Mesodermal cell (in vitro differentiated cells): ENCODE measurements at regions not wholly inside any gene's neighbourhood (a gene's known extent, or its start where the extent isn't known, plus 50 kb on each side); places are given as distances from the start of the nearest gene placed in this dataset.

Experiments
- H3K27ac ChIP-seq: 2 replicates; pipeline ENCODE4 v1.7.0; 2013; ENCODE audit warnings: mild to moderate bottlenecking, low read depth, low read length, moderate library complexity; ENCODE audit not compliant: severe bottlenecking
- H3K36me3 ChIP-seq: 2 replicates; pipeline ENCODE4 v1.7.1; 2013; ENCODE audit warnings: mild to moderate bottlenecking, low read length, moderate library complexity; ENCODE audit not compliant: control insufficient read depth, insufficient read depth
- H3K4me1 ChIP-seq: one replicate; pipeline ENCODE4 v1.7.1; 2013; ENCODE audit warnings: mild to moderate bottlenecking, low read length; ENCODE audit not compliant: insufficient read depth, control insufficient read depth, poor library complexity, severe bottlenecking
- H3K4me3 ChIP-seq: 2 replicates; pipeline ENCODE4 v1.7.0; 2013; ENCODE audit warnings: low read length, control low read depth, mild to moderate bottlenecking; ENCODE audit not compliant: insufficient read depth, poor library complexity, severe bottlenecking; ENCODE audit errors: extremely low read depth
- H3K9me3 ChIP-seq: 2 replicates; pipeline ENCODE4 v1.7.1; 2013; ENCODE audit warnings: mild to moderate bottlenecking, low read length, moderate library complexity; ENCODE audit not compliant: control insufficient read depth
- WGBS, 2 experiments: methylation state at CpG; one replicate each; pipeline ENCODE4 v1.1.5; 2013; ENCODE audit warnings: missing lambda C conversion rate in 2 of 2; ENCODE audit not compliant: insufficient coverage in 2 of 2; 5-methylcytosine and 5-hydroxymethylcytosine counted together

DNA sequence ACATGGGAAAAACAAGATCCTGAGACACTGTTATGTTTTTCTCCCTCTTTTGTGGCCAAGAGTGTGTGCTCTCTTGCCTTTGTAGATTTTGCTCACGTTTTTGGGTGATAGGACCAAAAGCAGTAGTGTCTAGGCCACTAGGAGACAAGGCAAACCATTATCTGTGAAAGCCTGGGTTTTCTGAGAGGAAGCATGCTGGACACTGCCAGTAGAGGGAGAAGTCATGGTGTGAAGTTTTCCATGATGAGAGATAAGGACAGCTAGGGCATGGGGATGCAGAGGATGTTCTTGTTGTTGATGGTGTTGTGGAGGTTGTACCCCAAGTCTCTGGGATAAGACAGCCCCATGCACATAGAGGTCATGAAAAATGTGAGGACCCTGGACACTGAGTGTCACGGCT lies 285.3 kb downstream of the SOX11 start:
- H3K27ac ChIP-seq = no peak overlapping the region

DNA sequence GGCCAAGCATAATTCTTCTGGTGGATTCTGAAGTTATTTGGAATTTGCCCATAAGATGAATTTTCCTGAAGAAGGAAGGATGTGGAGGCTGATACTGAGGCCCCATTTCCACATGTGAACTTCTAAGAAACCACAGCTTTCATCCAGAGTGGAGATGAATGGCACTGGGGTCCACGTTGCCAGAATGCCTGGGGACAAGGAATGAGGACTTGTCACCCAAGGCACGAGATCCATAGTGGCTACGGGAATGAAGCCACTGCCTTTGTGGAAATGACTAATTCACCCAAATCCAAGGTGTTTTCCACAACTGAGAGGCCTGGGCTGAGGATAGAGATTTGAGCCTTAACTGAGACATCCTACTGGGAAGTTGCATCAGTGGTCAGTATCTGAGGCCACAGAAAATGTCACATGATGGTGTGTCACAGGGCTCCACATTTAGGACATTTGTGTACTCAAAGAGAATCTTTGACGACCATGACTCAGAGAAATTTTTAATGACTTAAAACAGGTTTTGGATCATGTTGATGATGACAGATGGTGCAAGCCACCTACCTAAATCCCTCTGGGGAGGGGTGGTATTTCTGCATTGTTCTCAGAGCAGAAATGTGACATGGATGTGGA lies 286.1 kb downstream of the SOX11 start:
- Histone ChIP-seq H3K4me3 (no peak overlapping the region), H3K36me3 (no peaks in the 10 kb centered on the region), H3K9me3 (no peaks in the 10 kb centered on the region), H3K27ac (no peak overlapping the region), H3K4me1 (peaks cover 8% of the 10 kb centered on the region)
- 90 to 91% methylated on average over 2 to 4 of the region's 4 CpGs for WGBS, 2 experiments

More for the DNA sequence above, 285.3 kb downstream of the SOX11 start:
- 86 to 88% methylated on average over 2 of the region's 2 CpGs for WGBS, 2 experiments
- peaks cover 8% of the 10 kb centered on the region for H3K4me1 ChIP-seq
- H3K9me3 ChIP-seq = no peaks in the 10 kb centered on the region
- no peaks in the 10 kb centered on the region for H3K36me3 ChIP-seq
- H3K4me3 ChIP-seq = no peak overlapping the region

DNA sequence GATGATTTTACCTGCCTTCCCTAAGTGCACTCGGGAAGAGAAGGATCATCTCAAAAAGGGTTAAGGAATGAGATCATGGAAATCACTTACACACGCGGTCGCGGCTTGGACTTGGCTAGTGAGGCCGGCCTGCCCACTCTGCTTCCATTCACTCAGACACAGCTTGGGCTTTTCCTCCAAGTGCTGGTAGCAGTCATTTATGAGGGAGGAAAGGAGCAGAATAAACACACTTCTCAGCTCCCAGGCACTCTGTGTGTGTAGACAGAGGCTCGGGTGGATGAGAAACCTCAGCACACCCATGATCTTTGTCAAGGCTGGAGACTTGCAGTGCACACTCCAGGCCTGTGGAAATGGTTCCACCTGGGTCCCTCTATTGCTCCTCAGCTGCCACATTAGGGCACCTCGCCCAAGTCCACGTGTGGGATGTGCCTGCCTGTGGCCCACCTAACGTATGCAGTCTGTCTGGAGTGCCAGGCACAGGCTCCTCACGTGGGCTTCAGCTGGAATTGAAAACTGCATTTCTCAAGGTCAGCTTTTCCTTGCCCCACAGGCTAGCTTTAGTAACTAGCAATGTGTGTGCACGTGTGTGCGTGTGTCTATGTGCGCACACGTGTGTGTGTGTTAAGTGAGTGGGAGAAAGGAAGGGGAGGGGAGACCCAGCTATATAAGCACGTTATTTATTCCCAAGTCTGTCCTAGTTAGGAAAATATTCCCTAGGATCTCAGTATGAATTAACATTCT lies 288.4 kb downstream of the SOX11 start:
- Histone ChIP-seq H3K4me1 (peaks cover 8% of the 10 kb centered on the region), H3K27ac (peak overlapping the region; percentile 70), H3K36me3 (no peaks in the 10 kb centered on the region), H3K4me3 (no peak overlapping the region), H3K9me3 (no peaks in the 10 kb centered on the region)
- WGBS, 2 experiments = 90 to 92% methylated on average over 10 of the region's 16 CpGs

DNA sequence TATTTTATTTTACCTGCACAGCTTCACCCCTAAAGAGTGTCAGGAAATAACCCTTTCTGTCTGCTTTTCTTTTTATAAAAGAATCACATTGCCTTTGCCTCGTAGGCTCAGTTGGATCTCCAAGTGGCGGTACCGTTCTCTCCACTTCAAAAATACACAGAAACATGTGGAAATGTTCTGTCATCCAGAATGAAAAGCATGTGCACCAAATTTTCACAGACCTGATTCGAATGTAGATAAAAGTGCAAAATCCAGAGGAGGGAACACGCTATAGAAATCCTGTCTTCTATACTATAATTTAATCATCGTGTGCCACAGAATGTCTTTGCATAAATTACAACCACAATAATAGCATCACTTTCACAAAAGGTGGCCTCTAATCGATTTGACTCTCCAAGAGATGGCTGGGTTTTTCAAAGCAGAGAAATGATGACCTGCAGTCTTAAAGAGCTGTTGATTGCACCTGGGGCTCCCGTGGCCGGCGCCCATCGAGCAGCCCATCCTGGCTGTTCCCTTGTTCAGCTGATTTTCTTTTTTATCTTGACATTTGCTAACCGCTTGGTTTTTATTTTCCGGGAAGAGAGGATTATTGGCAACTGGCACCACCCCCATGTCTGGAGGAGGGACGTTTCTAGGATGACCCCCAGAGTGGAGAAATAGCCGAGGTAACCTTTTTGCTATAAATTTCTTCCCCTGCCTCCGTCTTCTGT lies 290.2 kb downstream of the SOX11 start:
- 89 to 92% methylated on average over 13 to 14 of the region's 16 CpGs for WGBS, 2 experiments
- no peaks in the 10 kb centered on the region for H3K36me3 ChIP-seq
- H3K9me3 ChIP-seq = no peaks in the 10 kb centered on the region
- H3K4me3 ChIP-seq = no peak overlapping the region
- peaks cover 8% of the 10 kb centered on the region for H3K4me1 ChIP-seq
- peak overlapping the region; percentile 13 for H3K27ac ChIP-seq

DNA sequence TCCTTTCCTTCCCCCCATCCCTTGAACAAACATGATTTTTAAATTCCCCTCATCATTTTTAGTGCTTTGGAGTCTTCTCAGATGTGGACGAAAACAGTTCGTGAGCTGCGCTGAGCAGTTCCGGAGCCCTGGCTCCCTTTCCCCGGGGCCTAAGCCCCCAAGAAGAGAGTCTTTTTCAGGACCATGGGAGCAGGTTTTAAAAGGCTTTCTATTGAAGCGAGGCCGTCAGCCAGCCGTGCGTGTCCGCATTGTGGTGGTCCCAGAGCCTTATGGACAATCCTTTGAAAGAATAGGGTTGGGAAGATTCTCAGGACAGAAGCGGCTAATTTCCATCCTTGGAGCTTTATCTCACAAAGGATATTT lies 290.7 kb downstream of the SOX11 start:
- WGBS, 2 experiments = 91 to 94% methylated on average over 10 to 11 of the region's 11 CpGs
- peak overlapping the region; percentile 13 for H3K27ac ChIP-seq
- H3K4me3 ChIP-seq = no peak overlapping the region

DNA sequence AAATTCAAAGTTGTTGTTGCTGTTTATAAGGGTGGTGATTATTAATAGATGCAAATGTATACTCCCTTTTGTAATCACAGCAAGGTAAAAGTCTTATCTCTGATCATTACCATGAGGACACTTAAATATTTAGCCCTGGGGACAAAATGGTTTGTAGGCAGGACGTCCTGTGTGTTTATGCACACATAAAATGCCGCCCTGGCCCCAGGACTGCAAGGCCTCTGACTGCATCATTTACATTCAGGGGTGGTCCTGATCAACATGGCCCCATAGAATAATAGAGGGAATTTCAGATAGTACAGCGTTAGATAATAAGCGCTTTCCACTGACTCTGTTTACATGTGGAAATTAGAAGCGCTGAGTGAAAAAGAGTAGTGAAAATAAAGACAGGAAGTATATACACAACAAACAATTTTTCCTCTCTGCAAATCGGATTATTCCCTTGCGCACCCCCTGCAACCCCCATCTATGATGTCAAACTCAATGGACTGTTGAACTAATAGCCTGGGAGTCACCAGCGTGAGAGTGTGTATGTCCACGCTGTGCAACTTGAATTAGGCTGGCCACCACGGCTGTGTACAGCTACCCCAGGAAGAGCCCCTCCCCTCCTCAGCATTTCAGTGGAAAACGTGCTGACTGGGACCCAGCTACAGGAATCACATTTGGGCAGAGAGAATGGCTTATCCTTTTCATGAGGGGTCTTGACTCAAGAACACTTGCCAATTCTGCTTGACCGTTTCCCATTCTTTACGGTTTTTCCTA lies 291.5 kb downstream of the SOX11 start:
- H3K4me1 ChIP-seq = peaks cover 8% of the 10 kb centered on the region
- H3K27ac ChIP-seq = no peak overlapping the region
- no peaks in the 10 kb centered on the region for H3K36me3 ChIP-seq
- no peak overlapping the region for H3K4me3 ChIP-seq
- no peaks in the 10 kb centered on the region for H3K9me3 ChIP-seq
- 77 to 82% methylated on average over 8 of the region's 13 CpGs for WGBS, 2 experiments

More for the DNA sequence above, 290.7 kb downstream of the SOX11 start:
- H3K9me3 ChIP-seq = no peaks in the 10 kb centered on the region
- no peaks in the 10 kb centered on the region for H3K36me3 ChIP-seq
- H3K4me1 ChIP-seq = peaks cover 8% of the 10 kb centered on the region

DNA sequence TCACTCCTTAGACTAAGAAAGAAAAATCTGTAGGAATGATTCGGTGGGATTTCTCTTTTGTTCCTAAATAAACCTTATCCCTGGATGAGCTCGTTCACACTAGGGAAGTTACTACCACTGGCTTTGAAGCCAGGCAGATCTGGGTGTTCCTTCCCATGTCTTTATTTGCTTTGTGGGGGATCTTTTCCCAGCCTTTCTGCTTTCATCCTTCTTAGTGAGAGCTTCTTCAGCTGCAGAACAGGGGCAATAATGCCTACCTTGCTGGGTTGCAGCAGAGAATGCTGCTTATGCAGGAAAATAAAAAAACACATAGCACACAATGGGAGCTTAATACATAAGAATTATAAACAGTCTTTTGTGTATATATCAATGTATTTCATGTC lies 292.1 kb downstream of the SOX11 start:
- Histone ChIP-seq H3K4me1 (peaks cover 8% of the 10 kb centered on the region), H3K4me3 (no peak overlapping the region), H3K36me3 (no peaks in the 10 kb centered on the region), H3K27ac (no peak overlapping the region), H3K9me3 (no peaks in the 10 kb centered on the region)
- 100% methylated on average over 1 of the region's 2 CpGs; no CpG with 5 or more reads in 1 of the 2 experiments for WGBS, 2 experiments

DNA sequence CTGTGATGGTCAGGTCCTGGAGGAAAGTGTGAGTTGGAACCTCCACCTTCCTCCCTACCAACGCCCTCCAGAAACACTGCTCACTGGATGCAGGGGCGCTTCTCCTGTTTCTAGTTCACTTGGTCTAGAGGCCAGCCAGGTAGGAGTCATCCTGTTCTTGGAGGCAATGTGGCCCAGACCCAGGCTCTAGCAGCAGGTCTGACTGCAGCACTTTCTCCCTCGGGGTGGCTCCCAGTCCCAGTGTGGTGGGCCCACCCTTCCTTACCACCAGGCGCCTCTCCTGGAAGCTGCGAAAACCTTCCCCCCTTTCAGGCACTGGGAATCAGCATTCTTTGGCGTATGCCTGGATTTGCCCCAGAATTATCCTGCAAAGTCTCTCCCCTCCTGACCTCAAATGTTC lies 292.8 kb downstream of the SOX11 start:
- no peak overlapping the region for H3K27ac ChIP-seq
- H3K4me1 ChIP-seq = peaks cover 8% of the 10 kb centered on the region
- H3K9me3 ChIP-seq = no peaks in the 10 kb centered on the region
- no peaks in the 10 kb centered on the region for H3K36me3 ChIP-seq
- WGBS, 2 experiments = 81 to 85% methylated on average over 6 of the region's 6 CpGs
- no peak overlapping the region for H3K4me3 ChIP-seq

DNA sequence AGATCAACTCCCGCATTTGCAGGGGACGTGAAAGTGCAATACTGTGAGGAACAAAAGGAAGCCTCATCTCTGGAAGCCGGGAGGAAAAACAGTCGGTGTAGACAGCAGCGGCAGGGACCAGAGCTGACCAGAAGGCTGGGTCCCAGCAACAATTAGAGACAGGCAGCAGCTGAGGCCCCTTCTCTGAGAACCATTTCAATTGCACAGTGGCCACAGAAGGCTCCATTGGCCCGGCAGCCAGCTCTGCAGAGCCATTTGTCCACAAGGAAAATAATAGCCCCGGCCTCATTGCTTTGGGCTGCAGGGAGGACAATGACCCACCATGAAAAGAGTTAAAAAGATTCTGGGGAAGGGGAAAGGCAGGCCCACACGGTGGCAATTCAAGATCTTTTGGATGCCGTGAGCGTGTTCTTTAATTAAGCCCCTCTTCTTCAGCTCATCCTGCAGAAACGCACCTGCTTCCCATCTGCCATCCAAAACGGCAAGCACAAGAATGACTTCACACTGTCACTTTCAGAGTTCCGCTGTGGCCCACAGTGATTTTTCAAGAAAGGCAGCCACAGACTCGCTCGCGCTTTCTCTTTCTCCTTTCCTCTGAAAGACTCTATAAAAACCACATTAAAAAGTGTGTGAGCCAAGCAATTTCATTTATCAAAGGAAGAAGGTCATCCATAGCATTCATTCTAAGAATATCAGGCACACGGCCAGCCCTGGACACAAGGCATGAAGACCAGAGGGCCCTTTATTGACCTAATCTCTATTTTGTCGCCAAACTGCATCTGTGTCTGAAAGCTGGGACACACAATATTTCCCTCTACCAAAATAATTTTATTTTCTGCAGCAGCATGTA lies 293.6 kb downstream of the SOX11 start:
- Histone ChIP-seq H3K4me3 (no peak overlapping the region), H3K27ac (no peak overlapping the region), H3K36me3 (no peaks in the 10 kb centered on the region), H3K4me1 (peaks cover 4% of the 10 kb centered on the region), H3K9me3 (no peaks in the 10 kb centered on the region)
- WGBS, 2 experiments = 89 to 94% methylated on average over 14 of the region's 18 CpGs
